ENCODE measurements at regions not wholly inside any gene's neighbourhood (a gene's known extent, or its start where the extent isn't known, plus 50 kb on each side); places are given as distances from the start of the nearest gene placed in this dataset.

GRCh38 chr10:29039677-29040189, 249.1 kb upstream of the LYZL1 start:
- TF ChIP-seq CTCF (conservative IDR thresholded peaks at IDR 0.05): no peak
- no peak for TF ChIP-seq ZFX (IDR thresholded peaks at IDR 0.05)
- no peak overlapping the region for H3K27ac ChIP-seq

- TF ChIP-seq CTCF (conservative IDR thresholded peaks at IDR 0.05): no peak
- no peak overlapping the region for H3K27ac ChIP-seq
Observed at GRCh38 chr10:29041616-29042015, 247.3 kb upstream of the LYZL1 start.

- H3K27ac ChIP-seq: no peak overlapping the region
- no peak for TF ChIP-seq ZFX (IDR thresholded peaks at IDR 0.05)
- TF ChIP-seq CTCF (conservative IDR thresholded peaks at IDR 0.05): no peak
Observed at GRCh38 chr10:29048506-29048905, 240.4 kb upstream of the LYZL1 start.

GRCh38 chr10:29050081-29050480, 238.8 kb upstream of the LYZL1 start:
- no peak for TF ChIP-seq CTCF (conservative IDR thresholded peaks at IDR 0.05)
- TF ChIP-seq ZFX (IDR thresholded peaks at IDR 0.05): no peak
- no peak overlapping the region for H3K27ac ChIP-seq

- no peak overlapping the region for H3K27ac ChIP-seq
- TF ChIP-seq CTCF (conservative IDR thresholded peaks at IDR 0.05) (no peak), ZFX (IDR thresholded peaks at IDR 0.05) (no peak)
Observed at GRCh38 chr10:29055101-29055500, 233.8 kb upstream of the LYZL1 start.

GRCh38 chr10:29056729-29057128, 232.1 kb upstream of the LYZL1 start:
- TF ChIP-seq ZFX (IDR thresholded peaks at IDR 0.05) (no peak), CTCF (conservative IDR thresholded peaks at IDR 0.05) (no peak)
- no peak overlapping the region for H3K27ac ChIP-seq

- no peak for TF ChIP-seq ZFX (IDR thresholded peaks at IDR 0.05)
- no peak for TF ChIP-seq CTCF (conservative IDR thresholded peaks at IDR 0.05)
- H3K27ac ChIP-seq: no peak overlapping the region
Observed at GRCh38 chr10:29057822-29058331, 231.0 kb upstream of the LYZL1 start.
